ENCODE measurements at regions not wholly inside any gene's neighbourhood (a gene's known extent, or its start where the extent isn't known, plus 50 kb on each side); places are given as distances from the start of the nearest gene placed in this dataset.

GRCh38 chr17:55617441-55617840 is 105.2 kb downstream of the TMEM100 start:
- TF ChIP-seq, protein P1, sequence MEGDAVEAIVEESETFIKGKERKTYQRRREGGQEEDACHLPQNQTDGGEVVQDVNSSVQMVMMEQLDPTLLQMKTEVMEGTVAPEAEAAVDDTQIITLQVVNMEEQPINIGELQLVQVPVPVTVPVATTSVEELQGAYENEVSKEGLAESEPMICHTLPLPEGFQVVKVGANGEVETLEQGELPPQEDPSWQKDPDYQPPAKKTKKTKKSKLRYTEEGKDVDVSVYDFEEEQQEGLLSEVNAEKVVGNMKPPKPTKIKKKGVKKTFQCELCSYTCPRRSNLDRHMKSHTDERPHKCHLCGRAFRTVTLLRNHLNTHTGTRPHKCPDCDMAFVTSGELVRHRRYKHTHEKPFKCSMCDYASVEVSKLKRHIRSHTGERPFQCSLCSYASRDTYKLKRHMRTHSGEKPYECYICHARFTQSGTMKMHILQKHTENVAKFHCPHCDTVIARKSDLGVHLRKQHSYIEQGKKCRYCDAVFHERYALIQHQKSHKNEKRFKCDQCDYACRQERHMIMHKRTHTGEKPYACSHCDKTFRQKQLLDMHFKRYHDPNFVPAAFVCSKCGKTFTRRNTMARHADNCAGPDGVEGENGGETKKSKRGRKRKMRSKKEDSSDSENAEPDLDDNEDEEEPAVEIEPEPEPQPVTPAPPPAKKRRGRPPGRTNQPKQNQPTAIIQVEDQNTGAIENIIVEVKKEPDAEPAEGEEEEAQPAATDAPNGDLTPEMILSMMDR (IDR thresholded peaks at IDR 0.05; ENCODE audit: extremely low read depth, insufficient read depth, missing control alignments) = no peak
- in situ Hi-C loops (cut with MboI; ENCODE audit: low pct_unique_long_range_greater_than_20kb, low sequenced_read_pairs, unreplicated experiment) = no loop called here
- no peak for DNase-seq (ENCODE audit: low spot score)

- TF ChIP-seq, protein P1 (IDR thresholded peaks at IDR 0.05; ENCODE audit: extremely low read depth, insufficient read depth, missing control alignments) = no peak
- in situ Hi-C loops (cut with MboI; ENCODE audit: low pct_unique_long_range_greater_than_20kb, low sequenced_read_pairs, unreplicated experiment) = no loop called here
- DNase-seq (ENCODE audit: low spot score) = no peak
Measured at GRCh38 chr17:55614061-55614460, 102.8 kb upstream of the SMIM36 start.

DNA sequence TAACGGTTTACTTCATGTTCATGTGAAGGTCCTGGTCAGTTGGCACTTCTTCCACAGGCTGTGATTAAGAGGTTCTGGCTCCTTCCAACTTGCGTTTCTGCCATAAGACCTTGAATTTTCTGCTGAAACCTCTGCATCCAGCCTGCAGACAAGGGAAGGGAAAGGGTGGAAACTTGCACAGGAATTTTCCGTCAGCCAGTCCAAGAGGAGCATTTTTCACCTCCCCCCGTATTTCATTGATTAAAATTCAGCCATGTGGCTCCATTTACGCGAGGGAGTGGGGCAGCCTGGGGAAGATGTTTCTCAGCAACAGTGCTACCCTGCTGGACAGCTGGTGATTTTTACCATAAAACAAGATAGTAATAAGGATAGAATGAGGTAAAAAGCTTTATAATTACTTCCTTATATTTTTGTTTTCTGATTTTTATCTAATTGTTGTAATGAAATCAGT is 101.5 kb upstream of the SMIM36 start:
- in situ Hi-C loops (cut with MboI; ENCODE audit: low pct_unique_long_range_greater_than_20kb, low sequenced_read_pairs, unreplicated experiment) = no loop called here

DNA sequence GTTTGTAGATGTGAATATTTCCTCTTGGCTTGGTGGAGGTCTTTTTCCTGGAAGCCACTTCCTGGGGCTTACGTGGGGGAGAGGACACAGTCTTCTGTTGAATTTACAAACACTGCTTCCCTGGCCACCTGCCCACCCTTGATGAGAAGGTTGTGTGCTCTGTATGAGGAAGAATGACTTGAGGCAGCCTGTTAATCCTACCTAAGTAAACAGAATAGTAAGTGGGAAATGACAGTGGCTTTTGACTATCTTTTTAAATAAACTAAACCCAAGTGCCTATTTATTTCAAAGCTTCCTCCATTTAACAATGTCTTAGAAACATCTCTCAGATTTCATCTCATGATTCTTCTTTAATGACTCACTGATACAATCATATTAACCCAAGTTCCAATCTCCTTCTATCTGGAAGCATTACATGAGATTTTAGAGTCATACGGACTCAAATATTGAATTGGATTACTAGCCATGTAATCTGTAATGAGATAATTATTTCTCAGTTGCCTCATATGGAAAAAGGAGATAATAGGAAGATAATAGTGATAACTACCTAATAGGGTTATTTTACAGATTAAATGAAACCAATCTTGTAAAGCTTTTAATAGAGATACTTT is 96.6 kb upstream of the SMIM36 start:
- DNase-seq (ENCODE audit: low spot score) = no peak
- in situ Hi-C loops (cut with MboI; ENCODE audit: low pct_unique_long_range_greater_than_20kb, low sequenced_read_pairs, unreplicated experiment) = no loop called here
- TF ChIP-seq, protein P1 (IDR thresholded peaks at IDR 0.05; ENCODE audit: extremely low read depth, insufficient read depth, missing control alignments) = no peak

More for the DNA sequence above, 101.5 kb upstream of the SMIM36 start:
- TF ChIP-seq, protein P1 (IDR thresholded peaks at IDR 0.05; ENCODE audit: extremely low read depth, insufficient read depth, missing control alignments) = no peak
- DNase-seq (ENCODE audit: low spot score) = no peak

GRCh38 chr17:55606488-55606815 is 95.2 kb upstream of the SMIM36 start:
- TF ChIP-seq, protein P1 (IDR thresholded peaks at IDR 0.05; ENCODE audit: extremely low read depth, insufficient read depth, missing control alignments) = no peak
- DNase-seq (ENCODE audit: low spot score) = no peak
- in situ Hi-C loops (cut with MboI; ENCODE audit: low pct_unique_long_range_greater_than_20kb, low sequenced_read_pairs, unreplicated experiment) = no loop called here

DNA sequence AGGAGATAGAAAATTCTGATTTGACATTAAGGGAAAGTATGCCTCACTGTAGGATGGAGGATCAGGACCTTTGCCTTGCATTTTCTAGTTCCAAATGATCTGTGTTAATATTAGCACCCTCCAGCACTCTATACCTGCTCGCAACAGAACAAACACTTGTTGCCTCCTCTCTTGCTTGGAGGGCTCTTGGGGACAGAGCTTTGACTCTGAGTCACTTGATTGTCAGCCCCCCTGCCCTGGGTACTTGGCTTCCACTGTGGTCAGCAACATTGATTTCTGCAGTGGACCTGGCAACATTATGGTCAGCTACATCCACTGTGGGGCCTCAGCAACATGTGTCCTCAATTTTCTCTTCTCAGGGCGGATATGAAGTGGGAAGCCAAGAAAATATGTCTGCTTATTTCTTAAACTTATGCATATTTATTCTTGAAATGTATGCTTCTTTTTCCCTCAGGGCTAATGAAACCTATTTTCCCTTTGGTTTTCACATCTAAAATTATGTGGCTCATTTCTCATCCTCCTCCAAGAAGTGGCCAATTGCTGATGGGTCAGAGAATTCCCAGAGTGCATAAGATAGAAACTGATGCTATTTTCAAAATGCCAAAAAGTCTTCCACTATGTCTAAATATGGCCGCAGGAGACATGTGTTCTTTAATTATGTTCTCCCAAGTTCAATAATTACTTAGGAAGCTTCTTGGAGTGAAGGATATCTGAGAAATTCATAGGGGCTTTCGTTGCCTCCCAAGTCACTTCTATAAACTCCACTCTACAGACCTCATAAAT is 94.6 kb upstream of the SMIM36 start:
- DNase-seq (ENCODE audit: low spot score) = no peak
- TF ChIP-seq, protein P1 (IDR thresholded peaks at IDR 0.05; ENCODE audit: extremely low read depth, insufficient read depth, missing control alignments) = no peak
- in situ Hi-C loops (cut with MboI; ENCODE audit: low pct_unique_long_range_greater_than_20kb, low sequenced_read_pairs, unreplicated experiment) = no loop called here

All from GM13977 (cell line).